ENCODE measurements at regions not wholly inside any gene's neighbourhood (a gene's known extent, or its start where the extent isn't known, plus 50 kb on each side); places are given as distances from the start of the nearest gene placed in this dataset.

DNA sequence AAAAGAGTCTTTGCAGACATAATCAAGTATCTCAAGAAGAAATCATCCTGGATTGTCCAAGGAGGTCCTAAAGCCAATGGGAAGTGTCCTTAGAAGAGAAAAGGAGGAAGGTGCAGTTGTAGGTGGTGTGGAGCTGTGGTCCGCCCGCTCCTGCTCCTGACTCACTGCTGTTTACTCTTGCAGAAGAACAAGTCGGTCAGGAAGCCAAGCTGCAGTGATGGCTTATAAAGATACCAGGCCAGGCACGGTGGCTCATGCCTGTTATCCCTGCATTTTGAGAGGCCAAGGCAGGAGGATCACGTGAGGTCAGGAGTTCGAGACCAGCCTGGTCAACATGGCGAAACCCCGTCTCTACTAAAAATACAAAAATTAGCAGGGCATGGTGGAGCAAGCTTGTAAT is 66.4 kb upstream of the ATP6AP2 start:
- no peak overlapping the region for H3K4me2 ChIP-seq (ENCODE audit: low read length)
- H3K9me3 ChIP-seq (ENCODE audit: low read length), result no peaks in the 10 kb centered on the region
- H2AFZ ChIP-seq (ENCODE audit: low read depth, low read length), result no peak overlapping the region
- H3K36me3 ChIP-seq (ENCODE audit: insufficient read depth, low read length), result no peaks in the 10 kb centered on the region
- H3K79me2 ChIP-seq (replicated peaks; ENCODE audit: insufficient read depth, low read length), result no peaks in the 10 kb centered on the region
- no peak overlapping the region for H3K4me3 ChIP-seq (ENCODE audit: low read length)
- no peaks in the 10 kb centered on the region for H3K27me3 ChIP-seq (ENCODE audit: insufficient read depth, low read depth, low read length)
- H3K9ac ChIP-seq (ENCODE audit: low read length), result no peak overlapping the region
- no peaks in the 10 kb centered on the region for H3K9me2 ChIP-seq (ENCODE audit: insufficient read depth, low read length)
- H4K20me1 ChIP-seq (ENCODE audit: insufficient read depth), result no peaks in the 10 kb centered on the region
- no peaks in the 10 kb centered on the region for H3F3A ChIP-seq (ENCODE audit: insufficient read depth, low read length, poor library complexity, severe bottlenecking)
- TF ChIP-seq EZH2 (IDR thresholded peaks at IDR 0.05; ENCODE audit: borderline replicate concordance, insufficient read depth, low read length, poor library complexity, severe bottlenecking), result no peak
- TF ChIP-seq EP300 (conservative IDR thresholded peaks at IDR 0.05; ENCODE audit: poor library complexity, severe bottlenecking), result no peak
- TF ChIP-seq MXI1 (conservative IDR thresholded peaks at IDR 0.05; ENCODE audit: poor library complexity, severe bottlenecking), result no peak
- no peak for TF ChIP-seq TAF1 (IDR thresholded peaks at IDR 0.05; ENCODE audit: low read depth)
- TF ChIP-seq RAD21 (conservative IDR thresholded peaks at IDR 0.05), result no peak
- TF ChIP-seq, protein P1, sequence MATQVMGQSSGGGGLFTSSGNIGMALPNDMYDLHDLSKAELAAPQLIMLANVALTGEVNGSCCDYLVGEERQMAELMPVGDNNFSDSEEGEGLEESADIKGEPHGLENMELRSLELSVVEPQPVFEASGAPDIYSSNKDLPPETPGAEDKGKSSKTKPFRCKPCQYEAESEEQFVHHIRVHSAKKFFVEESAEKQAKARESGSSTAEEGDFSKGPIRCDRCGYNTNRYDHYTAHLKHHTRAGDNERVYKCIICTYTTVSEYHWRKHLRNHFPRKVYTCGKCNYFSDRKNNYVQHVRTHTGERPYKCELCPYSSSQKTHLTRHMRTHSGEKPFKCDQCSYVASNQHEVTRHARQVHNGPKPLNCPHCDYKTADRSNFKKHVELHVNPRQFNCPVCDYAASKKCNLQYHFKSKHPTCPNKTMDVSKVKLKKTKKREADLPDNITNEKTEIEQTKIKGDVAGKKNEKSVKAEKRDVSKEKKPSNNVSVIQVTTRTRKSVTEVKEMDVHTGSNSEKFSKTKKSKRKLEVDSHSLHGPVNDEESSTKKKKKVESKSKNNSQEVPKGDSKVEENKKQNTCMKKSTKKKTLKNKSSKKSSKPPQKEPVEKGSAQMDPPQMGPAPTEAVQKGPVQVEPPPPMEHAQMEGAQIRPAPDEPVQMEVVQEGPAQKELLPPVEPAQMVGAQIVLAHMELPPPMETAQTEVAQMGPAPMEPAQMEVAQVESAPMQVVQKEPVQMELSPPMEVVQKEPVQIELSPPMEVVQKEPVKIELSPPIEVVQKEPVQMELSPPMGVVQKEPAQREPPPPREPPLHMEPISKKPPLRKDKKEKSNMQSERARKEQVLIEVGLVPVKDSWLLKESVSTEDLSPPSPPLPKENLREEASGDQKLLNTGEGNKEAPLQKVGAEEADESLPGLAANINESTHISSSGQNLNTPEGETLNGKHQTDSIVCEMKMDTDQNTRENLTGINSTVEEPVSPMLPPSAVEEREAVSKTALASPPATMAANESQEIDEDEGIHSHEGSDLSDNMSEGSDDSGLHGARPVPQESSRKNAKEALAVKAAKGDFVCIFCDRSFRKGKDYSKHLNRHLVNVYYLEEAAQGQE (IDR thresholded peaks at IDR 0.05; ENCODE audit: borderline replicate concordance), result no peak
- TF ChIP-seq, protein P2, sequence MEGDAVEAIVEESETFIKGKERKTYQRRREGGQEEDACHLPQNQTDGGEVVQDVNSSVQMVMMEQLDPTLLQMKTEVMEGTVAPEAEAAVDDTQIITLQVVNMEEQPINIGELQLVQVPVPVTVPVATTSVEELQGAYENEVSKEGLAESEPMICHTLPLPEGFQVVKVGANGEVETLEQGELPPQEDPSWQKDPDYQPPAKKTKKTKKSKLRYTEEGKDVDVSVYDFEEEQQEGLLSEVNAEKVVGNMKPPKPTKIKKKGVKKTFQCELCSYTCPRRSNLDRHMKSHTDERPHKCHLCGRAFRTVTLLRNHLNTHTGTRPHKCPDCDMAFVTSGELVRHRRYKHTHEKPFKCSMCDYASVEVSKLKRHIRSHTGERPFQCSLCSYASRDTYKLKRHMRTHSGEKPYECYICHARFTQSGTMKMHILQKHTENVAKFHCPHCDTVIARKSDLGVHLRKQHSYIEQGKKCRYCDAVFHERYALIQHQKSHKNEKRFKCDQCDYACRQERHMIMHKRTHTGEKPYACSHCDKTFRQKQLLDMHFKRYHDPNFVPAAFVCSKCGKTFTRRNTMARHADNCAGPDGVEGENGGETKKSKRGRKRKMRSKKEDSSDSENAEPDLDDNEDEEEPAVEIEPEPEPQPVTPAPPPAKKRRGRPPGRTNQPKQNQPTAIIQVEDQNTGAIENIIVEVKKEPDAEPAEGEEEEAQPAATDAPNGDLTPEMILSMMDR (IDR thresholded peaks at IDR 0.05; ENCODE audit: poor library complexity, severe bottlenecking), result no peak
- no peak for TF ChIP-seq SMC3 (conservative IDR thresholded peaks at IDR 0.05; ENCODE audit: poor library complexity)
- TF ChIP-seq POLR2AphosphoS5 (IDR thresholded peaks at IDR 0.05), result no peak
- H3K27ac ChIP-seq (ENCODE audit: low read length), result no peak overlapping the region

DNA sequence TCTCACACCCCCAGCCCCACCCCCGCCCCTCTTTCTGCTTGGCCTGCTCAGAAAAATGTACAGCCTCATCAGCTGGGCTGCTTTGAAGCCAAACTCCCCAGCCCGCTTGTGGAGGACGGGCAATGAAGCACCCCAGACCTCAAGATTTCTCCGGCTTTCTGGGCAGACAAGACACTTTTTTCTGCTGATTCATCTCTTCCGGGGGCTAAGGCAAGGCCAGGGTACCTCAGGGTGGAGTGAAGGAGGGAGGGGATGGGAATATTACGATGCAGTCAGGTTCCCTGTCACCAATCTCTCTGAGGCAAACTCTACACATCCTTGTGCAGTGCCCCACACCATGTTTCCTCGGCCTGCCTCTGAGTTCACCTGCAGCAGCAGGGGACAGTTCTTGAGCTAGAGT is 66.9 kb upstream of the ATP6AP2 start:
- no peak overlapping the region for H2AFZ ChIP-seq (ENCODE audit: low read depth, low read length)

More for the DNA sequence above, 66.9 kb upstream of the ATP6AP2 start:
- Histone ChIP-seq H3K9me2 (ENCODE audit: insufficient read depth, low read length) (no peaks in the 10 kb centered on the region), H3F3A (ENCODE audit: insufficient read depth, low read length, poor library complexity, severe bottlenecking) (no peaks in the 10 kb centered on the region), H3K9ac (ENCODE audit: low read length) (no peak overlapping the region), H3K9me3 (ENCODE audit: low read length) (no peaks in the 10 kb centered on the region), H3K27ac (ENCODE audit: low read length) (no peak overlapping the region), H3K36me3 (ENCODE audit: insufficient read depth, low read length) (no peaks in the 10 kb centered on the region), H3K4me3 (ENCODE audit: low read length) (no peak overlapping the region), H3K79me2 (replicated peaks; ENCODE audit: insufficient read depth, low read length) (no peaks in the 10 kb centered on the region), H3K27me3 (ENCODE audit: insufficient read depth, low read depth, low read length) (no peaks in the 10 kb centered on the region), H3K4me2 (ENCODE audit: low read length) (no peak overlapping the region), H4K20me1 (ENCODE audit: insufficient read depth) (no peaks in the 10 kb centered on the region)
- TF ChIP-seq RAD21 (conservative IDR thresholded peaks at IDR 0.05) (no peak), POLR2AphosphoS5 (IDR thresholded peaks at IDR 0.05) (no peak), EZH2 (IDR thresholded peaks at IDR 0.05; ENCODE audit: borderline replicate concordance, insufficient read depth, low read length, poor library complexity, severe bottlenecking) (no peak), EP300 (conservative IDR thresholded peaks at IDR 0.05; ENCODE audit: poor library complexity, severe bottlenecking) (no peak), SMC3 (conservative IDR thresholded peaks at IDR 0.05; ENCODE audit: poor library complexity) (no peak)
- TF ChIP-seq, protein P2 (IDR thresholded peaks at IDR 0.05; ENCODE audit: poor library complexity, severe bottlenecking), result no peak

Measured in neural cell (in vitro differentiated cells).